GM21367 (cell line): ENCODE measurements at regions not wholly inside any gene's neighbourhood (a gene's known extent, or its start where the extent isn't known, plus 50 kb on each side); places are given as distances from the start of the nearest gene placed in this dataset.

Source experiments
- ATAC-seq: cut with Tn5 transposase; IDR thresholded peaks from one replicate; pipeline ENCODE4 v1.9.1; 2021; ENCODE audit not compliant: unreplicated experiment

DNA sequence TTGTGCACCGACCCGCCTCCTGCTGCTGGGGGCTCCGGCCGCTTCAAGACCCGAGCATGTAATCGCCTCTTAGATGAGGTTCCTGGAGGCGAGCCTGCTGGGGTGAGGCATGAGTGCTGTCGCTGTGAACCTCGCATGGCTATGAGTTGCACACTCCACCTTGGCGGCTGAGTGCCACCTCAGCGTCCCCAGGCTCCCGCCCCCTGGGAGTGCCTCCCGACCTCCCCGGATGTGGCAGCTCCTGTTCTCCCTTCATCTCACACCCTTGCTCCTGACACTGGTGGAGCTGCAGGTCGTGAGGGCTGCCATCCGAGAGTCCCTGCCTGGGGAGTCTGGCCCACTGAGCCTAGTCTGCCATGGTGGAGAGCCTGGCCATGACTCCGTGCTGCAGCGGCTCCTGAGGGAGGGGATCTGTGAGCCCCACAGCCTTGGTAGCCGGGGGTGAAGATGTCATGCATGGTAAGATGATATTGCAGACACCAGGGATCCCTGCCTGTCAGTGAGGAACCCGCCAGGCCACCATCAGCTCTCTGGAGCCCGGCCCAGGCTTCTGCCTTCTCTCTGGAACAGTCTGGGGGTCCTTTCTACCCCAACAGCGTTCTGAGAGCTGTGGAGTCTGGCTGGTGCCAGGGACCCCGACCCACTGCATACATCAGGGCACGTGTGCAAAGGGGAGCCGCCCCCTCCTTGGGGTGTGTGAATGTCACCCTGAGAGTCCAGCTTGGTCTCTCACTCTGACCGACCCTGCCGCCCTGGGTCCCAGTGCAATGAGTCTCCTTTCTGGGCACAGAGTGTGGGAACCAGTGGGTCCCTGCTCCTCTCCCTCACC is 61.6 kb upstream of the HS6ST1 start:
- no peak for ATAC-seq

- ATAC-seq: no peak
Measured at GRCh38 chr2:128380961-128381938, 62.6 kb upstream of the HS6ST1 start.

GRCh38 chr2:128384446-128384845 is 65.8 kb upstream of the HS6ST1 start:
- no peak for ATAC-seq

GRCh38 chr2:128384956-128385355 is 66.3 kb upstream of the HS6ST1 start:
- ATAC-seq: no peak

DNA sequence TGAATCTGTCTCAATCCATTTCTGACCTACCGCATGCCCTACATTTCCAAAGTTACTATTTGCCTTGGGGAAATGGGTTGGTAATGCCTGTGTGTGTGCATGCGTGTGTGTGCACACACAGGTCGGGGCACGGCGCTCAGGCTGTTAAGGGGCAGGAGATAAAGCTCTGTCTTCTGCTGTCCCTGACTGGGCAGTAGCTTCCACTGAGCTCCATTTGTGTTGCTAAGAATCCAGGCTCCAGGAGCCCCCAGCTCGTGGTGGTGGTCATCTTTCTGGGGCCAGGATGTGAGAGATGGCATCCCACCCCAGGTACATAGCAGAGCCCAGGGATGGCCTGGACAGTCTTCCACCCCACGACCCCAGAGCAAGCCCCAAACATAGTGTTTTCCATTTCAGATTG is 66.7 kb upstream of the HS6ST1 start:
- ATAC-seq: no peak

- ATAC-seq: no peak
Measured at GRCh38 chr2:128386066-128386465, 67.4 kb upstream of the HS6ST1 start.

GRCh38 chr2:128388499-128388941 is 69.9 kb upstream of the HS6ST1 start:
- no peak for ATAC-seq

DNA sequence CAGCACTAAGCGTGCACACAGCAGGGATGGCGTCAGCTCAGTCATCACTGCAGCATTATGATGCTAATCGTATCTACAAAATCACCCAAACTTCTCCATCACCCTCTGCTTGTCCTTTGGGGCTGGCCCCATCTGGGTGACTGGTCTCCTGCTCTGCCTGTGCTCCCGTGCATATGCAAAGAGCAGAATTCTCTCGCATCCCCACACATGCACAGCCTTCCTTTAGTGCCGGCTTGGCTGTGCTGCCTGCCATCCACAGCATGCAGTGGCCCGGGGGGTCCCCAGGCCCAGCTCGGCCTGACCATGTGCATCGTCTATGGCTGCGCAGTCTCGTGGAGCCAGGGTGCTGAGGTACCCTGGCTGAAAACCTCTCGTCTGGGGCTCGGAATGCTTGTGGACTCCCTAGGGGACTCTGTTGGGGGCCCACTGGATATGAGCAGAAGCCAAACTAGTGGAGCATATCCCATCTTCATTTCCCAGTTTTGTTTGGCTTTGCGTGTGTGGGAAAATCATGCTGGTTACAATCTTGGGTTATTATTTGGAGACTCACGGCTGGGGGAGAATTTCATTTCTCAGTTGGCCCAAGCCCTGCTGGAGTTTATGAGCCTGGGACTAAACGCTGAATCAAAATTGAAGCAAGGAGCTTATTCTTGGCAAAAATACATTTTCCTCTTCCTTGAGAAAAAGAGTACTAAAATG is 70.9 kb upstream of the HS6ST1 start:
- ATAC-seq: no peak

DNA sequence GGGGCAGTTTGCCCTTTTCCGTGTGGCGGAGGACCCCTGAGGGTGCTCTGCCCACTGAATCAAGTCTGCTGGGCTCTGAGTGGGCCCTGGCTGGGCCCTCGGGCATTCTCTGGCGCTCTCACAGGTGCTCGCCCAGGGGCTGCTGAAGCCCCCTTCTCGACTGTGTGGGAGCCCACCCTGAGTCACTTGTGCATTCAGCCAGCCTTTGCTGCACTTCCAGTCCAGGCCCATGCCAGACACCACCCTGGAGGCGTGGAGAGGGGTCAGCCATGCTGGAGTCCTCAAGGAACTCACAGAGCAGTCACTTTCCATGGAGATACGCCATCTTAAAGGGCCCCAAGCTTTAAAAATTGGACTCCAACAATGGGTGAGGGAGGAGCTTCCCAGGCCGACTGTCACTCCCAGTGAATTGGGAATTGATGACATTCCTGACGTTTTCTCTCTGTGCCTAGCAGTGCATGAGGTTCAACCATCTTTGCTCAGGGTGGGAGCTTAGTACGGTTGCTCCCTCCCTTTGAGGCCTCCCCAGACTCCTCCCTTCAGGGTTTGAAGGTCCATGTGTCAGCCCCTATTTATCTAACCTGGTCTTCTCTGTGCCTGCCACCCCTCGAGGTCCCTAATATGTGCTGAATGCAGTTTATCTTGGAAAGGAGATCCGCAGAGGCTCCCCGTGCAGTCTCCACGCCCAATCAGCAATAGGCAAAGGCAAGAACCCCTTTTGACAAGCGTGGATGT is 71.8 kb upstream of the HS6ST1 start:
- ATAC-seq: no peak

GRCh38 chr2:128390991-128391630 is 72.4 kb upstream of the HS6ST1 start:
- no peak for ATAC-seq

DNA sequence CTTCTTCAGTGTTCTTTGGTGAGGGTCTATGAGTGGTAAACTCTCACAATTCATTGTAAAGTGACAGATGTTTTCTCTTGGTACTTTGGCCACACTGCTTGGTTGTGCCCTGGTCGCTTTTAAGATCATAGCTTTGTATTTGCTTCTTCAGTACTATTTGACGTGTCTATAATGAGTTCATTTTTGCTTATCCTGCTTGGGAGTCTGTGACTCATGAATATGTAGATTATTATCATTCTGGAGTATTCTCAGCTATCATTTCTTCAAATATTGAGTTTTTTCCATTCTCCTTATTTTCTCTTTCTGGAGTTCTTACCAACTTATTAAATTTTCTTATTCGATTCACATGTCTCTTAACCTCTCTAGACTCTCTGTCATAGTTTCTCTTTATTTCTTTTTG is 73.0 kb upstream of the HS6ST1 start:
- no peak for ATAC-seq

- no peak for ATAC-seq
Measured at GRCh38 chr2:128392207-128392606, 73.5 kb upstream of the HS6ST1 start.

DNA sequence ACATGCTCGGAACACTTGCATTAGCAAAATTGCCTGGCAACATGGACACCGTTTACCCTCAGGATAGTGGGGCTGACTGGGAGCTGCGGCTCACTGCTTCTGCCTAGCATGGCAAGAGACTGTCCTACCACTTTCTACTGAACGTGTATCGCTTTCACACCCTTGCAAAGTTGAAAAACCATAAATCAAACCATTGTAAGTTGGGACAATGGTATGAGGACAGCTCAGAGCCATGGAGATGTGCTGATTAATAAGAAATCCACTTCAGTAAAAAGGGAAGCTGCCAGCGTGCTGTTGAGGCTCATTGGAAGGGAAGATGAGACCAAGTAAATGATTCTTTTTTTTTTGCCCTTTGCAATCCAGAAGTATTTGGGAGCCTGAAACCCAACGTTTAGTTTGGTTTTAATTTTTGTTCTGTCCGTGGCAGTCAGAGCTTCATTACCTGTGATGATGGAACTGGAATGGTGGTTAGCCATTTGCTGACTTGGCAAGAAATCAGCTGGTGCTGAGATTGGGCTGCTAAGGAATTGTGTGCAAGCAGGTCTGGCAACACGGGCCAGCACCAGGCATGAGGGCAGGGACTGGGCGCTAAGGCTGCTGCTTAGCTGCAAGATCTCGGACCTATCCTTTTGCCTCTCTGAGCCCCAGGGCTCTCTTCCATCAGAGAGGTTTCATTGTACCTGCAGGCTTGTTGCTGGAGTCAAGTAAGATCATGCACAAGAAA is 75.5 kb upstream of the HS6ST1 start:
- ATAC-seq: no peak

- ATAC-seq: no peak
Measured at GRCh38 chr2:128395196-128395595, 76.5 kb upstream of the HS6ST1 start.

- ATAC-seq: no peak
Measured at GRCh38 chr2:128395640-128396499, 77.2 kb upstream of the HS6ST1 start.

DNA sequence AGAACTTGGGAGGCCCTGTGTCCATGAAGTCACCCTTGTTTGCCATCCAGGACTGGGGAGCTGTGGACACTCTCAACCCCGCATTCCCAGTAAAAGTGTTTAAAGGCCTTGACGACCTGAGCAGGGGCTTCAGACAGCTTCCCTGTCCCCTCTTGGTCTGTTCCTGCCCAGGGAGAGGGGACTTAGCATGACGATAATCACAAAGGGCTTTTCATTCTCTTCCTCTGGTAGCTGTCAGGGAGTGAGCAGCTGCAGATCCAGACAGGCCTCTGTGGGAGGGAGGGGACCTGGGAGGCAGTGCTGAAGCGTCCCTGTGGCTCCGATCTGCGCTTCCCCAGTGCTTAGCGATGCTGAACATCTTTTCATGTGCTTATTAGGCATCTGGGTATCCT is 77.8 kb upstream of the HS6ST1 start:
- no peak for ATAC-seq

DNA sequence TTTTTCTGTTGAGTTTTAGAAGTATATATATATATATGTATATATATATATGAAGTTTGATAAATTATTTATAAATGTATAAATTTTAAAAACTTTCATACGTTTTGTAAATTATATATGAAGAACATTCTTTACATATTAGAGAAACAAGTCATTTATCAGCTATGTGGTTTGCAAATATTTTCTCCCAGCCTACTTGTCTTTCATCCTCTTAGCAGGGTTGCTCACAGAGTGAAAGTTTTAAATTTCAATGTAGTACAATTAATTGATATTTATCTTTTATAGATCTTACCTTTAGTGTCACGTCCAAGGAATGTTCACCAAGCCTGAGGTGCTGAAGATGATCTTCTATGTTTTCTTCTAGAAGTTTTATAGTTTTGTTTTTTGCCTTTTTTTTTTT is 78.3 kb upstream of the HS6ST1 start:
- no peak for ATAC-seq

GRCh38 chr2:128399256-128399655 is 80.6 kb upstream of the HS6ST1 start:
- ATAC-seq: no peak
